ENCODE measurements at regions not wholly inside any gene's neighbourhood (a gene's known extent, or its start where the extent isn't known, plus 50 kb on each side); places are given as distances from the start of the nearest gene placed in this dataset.

GRCh38 chr11:111162305-111162704 lies 83.2 kb upstream of the POU2AF2 start:
- TF ChIP-seq CTCF (IDR thresholded peaks at IDR 0.05) (no peak), POLR2A (IDR thresholded peaks at IDR 0.05) (no peak)
